HG02763 (cell line): ENCODE measurements at regions not wholly inside any gene's neighbourhood (a gene's known extent, or its start where the extent isn't known, plus 50 kb on each side); places are given as distances from the start of the nearest gene placed in this dataset.

Source experiments
- ATAC-seq: cut with Tn5 transposase; IDR thresholded peaks from one replicate; pipeline ENCODE4 v1.9.1; 2021; ENCODE audit warnings: mild to moderate bottlenecking, moderate library complexity; ENCODE audit not compliant: unreplicated experiment

DNA sequence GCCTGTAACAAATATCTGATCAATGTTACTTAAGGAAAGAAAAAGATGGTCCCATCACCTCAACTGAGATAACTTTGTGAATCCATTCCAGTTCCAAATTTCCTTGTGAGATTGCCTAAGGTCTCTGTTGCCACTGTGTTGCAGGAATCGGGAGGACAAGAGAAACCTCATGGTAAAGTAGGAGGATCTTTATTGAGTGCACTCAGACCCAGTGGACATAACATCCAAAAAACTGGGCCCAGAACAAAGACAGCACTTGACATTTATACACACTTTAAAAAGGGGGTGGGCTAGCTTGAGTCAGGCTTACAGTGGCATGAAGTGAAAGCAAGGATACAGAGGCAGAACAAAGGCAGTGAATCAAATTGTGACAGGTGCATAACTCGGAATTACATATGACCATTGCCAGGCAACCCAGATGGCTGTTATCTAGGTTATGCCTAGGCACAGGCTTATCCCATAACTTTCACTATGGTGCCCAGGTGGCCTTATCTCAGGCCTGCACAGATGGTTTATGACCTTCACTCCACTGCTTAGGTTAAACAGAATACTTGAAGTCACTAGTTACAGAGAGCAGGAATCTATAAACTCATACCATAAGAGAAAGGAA is 459.4 kb upstream of the PCDH20 start:
- no peak for ATAC-seq

DNA sequence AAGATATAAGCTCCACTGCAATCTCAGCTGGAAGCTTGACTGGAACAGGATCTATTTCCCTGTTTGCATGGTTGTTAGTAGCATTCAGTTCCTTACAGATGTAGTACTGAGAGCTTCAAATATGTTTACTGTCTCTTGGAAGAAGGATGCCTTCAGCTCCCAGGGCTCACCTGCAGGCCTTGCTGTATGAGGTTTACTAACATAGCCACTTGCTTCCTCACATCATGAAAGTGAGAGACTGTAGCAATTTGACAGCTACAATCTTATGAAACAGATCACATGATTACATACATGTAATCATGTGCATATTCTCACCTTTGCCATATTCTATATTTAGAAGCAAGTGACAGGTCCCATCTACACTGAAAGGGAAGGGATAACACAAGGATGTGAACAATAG is 458.1 kb upstream of the PCDH20 start:
- no peak for ATAC-seq

DNA sequence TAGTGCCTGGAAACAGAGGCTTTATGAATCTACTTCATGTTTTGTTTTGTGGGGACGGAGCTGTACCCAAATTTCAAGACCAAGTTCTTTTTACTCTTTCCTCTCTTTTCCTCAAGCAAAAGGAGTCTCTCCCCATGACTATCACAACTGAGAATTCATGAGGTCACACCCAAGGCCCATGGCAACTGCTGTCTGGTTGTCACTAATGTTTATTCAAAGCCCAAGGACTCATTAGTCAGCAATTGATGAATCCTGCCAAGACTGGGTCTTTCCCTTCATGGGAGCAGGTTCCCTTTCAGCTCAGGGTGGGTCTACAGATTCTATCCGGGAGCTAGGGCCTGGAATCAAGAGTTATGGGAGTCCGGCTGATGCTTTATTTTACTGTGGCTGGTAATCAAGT is 441.5 kb upstream of the PCDH20 start:
- no peak for ATAC-seq

DNA sequence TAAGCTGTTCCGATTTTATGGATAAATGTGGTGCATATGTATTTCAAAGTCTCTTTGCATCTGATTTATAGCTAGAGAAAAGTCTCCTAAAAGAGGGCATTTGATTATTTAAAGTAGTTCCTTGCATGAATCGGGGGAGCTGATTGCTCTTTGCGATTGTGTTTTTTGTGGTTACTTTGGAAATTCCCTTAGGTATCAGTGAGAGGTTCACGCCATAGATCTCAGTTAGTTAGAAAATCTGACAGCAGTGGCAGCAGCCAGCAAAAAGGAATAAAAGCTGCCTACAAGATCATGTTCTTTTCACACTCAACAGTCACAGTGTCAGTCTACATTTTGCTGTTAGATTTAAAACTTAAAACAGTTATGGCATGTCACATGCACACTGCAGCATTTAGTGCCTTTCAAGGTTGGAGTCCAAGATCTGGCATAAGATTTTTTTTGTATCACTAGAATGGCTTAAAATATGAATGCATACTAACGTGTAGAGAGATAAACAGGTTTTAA is 436.5 kb upstream of the PCDH20 start:
- no peak for ATAC-seq

DNA sequence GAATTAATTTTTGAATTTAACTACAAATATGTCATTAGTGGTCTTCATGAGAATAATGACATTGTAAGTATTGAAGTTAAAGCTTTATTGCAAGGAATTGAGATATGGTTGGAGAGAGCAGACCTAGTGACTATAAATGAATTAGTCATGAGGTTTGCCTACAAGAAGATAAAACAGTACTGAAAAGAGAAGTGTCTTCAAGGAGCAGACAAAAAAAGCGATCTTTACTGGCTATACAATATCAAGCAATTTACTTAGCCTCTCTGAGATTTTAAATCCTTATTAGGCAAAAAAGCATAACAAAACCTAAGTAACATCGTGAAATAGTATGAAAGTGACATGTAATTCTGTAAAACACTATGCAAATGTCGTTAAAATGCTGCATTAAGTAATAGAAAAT is 435.1 kb upstream of the PCDH20 start:
- no peak for ATAC-seq

DNA sequence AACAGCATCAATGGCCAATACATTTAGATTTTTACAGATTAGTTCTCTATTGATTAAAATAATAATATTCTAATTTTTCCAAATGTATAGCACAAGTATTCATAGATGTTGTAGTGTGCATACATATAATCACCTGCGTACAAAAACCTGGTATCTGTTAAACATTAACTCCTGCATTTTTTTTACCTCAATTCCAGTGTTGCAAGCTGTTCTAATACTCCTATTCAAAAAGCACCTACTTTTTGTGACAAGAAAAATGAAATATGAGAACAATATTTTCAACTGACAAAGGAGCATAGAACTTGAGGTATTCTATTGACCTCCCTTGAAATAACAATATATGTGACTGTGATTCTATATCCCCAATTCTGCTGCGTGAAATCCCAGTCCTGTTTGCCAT is 422.9 kb upstream of the PCDH20 start:
- ATAC-seq, result no peak

DNA sequence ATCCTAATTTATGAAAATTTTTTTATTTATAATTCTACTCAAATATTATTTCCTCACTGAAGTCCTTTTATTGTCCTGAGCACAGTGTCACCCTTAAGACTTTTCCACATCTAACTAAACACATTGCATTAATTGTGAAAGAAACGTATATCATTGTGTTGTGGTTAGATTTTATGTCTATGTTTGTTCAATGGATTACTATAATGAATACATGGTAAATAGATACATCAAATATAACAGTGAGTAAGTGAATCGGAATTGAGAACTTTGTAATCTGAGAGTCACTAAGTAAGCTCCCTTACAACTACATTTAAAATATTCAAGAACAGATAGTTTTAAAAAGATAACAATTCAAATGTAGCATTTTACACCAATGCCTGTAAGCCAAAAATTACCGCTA is 417.6 kb upstream of the PCDH20 start:
- ATAC-seq, result no peak

DNA sequence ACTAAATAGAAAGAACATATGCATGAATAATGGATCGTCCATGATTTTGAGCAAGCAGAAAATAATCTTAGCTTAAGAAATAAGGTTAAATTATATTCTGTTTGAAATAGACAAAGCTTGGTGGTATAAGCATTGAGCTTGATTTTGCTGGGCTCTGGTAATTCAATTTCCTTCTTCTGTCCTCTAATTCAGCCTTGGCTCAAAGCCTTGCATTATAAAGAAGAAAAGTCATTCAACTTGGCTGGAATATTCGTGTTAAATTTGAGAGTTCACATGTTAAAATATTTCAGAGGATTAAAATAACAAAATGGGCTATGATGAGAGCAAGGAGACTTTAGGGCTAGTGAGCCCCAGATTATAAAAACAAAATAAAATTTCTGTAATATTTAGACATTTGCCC is 415.4 kb upstream of the PCDH20 start:
- ATAC-seq, result no peak

DNA sequence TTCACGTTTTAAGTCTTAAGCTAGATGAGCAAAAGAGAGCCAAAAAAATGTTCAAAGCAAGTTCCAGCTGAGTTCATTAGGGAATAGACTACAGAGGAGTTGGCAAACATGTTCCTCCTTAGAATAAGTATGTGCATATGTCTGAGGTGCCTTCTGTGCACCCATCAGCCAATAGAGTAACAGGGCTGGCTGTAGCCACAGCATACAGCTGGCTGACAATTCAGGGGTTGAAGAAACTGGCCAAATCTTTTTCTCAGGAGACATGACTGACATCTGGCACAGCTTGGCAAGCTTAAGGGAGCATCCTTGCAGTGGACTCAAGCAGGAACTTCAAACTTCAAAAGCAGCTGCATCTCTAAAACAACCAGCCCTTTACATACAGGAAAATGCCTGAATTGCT is 414.8 kb upstream of the PCDH20 start:
- no peak for ATAC-seq

DNA sequence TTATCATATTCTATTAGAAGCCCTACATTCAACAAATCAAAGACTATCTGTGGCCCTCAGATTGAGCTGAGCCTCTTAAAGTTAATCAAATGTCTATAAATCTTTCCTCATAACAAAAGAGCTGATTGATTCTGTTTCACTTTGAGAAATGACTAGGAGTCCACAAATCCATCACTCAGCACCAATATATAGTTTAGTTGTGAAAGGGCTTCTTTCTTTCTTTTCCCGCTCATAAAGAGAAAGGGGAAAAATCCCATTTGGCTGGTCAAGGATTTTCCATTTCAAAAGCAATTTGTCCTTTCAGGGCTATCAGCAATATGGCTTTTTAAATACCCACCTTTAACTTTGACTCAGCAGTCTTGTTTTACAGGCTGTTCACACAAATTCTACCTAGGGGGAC is 408.5 kb upstream of the PCDH20 start:
- ATAC-seq, result no peak

DNA sequence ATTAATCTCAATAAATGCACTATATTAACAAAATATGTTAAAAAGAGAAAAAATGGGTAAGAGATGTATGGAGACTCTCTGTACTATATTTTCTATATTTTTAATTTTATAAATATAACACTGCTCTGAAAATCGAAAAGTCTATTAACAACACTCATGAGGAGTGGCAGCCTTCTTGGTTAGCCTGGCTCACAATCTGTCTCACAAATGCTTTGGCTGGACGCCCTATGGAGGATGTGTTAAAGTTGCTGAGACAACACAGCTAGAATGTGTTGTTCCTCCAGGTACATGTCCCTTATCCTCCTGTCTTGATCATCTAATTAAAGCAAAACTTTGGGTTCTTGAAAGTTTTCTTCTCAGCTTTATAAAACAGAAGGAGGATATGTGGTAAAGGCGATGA is 396.6 kb upstream of the PCDH20 start:
- ATAC-seq, result no peak

DNA sequence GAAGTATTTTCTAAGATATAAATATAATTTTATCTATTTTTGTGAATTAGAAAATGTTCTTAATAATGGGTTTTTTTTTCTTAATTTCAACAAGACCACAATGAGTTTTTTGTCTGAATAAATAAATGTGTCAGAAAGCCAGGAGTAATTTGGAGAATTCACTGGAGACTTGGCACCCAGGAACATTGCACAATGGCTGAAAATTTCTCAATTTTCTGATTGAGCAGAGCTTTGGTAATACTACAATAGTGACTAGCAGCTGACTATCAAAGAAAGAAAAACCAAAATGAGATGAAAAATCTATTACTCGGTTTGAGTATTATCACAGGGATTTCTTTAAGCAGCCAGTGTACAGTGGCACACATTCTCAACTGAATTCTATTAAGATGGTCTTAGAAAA is 394.4 kb upstream of the PCDH20 start:
- ATAC-seq, result no peak

DNA sequence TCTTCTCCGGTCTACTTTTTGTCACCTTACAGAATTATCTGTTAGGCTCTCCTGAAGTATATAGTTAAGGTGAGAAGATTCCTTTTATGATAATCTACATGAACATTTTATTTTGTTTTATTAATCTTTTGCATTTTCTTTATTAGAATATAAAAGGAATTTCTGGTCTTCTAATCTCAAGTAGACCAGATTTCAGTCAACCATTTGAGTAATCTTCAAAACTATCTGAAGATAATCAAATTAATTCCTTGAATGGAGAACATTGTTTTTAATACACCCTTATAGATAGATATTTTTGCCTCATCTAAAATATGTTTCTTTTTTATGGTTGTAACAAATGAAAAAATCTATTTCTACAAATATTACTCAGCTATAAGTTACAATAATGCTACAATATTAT is 381.7 kb upstream of the PCDH20 start:
- ATAC-seq, result no peak

DNA sequence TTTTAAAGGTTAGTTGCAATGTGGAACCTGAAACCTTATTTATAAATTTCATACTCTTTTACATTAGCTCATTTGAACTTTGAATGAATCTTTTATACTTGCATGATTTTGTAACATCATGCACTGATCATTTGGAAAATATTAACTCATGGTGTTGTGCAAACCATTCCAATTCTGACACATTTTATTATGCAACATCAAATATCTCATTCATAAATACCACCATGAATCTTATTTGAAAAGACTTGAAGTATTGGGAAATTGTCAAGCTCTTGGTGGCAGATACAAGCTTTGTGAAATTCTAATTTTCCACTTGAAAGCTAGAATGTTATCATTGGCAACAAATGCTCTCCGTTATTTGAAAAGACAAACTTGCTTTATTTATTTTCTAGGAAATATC is 379.9 kb upstream of the PCDH20 start:
- no peak for ATAC-seq

DNA sequence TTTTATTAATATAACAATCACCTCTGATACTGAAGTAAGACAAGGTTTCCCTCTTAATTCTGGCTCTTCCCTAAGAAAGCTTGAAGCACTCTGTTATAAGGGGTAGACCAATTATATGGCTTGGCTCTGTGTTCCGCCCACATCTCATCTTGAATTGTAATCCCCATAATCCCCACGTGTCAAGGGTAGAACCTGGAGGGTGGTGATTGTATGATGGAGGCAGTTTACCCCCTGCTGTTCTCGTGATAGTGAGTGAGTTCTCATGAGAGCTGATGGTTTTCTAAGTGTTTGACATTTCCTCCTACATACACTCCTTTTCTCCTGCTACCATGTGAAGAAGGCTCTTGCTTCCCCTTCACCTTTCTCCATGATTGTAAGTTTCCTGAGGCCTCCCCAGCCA is 363.8 kb upstream of the PCDH20 start:
- ATAC-seq, result no peak

DNA sequence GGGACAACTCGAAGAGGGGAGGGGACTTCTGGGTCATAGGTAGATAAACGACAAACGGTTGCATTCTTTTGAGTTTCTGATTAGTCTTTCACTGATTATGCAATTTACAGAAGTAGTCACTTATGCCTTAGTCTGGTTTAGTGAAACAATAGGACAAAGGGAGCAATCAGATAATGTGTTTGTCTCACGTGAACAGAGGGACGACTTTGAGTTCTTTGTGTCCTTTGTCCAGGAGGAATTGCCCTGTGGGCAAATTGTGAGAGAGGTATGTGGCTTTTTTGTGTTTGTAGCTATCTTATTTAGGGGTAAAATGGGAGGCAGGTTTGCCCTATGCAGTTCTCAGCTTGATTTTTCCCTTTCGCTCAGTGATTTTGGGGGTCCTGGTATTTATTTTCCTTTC is 362.9 kb upstream of the PCDH20 start:
- no peak for ATAC-seq

DNA sequence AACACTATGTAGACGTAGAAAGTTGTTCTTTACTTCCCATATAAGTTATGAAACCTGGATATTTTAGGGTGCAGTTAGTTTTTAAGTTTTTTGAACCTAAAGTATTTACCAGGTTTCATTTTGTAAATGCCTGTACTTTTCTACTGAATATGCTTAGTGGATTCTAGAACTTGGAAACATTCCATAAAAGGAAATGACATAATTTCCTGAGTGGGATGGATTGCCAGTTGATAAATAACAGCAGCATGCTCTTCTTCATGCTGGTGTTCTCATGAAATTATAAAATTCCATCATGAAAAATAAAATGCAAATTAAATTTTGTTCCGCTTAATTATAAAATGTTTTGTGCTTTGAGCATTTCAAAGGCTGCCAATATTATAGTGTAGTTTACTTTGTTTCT is 362.2 kb upstream of the PCDH20 start:
- ATAC-seq, result no peak

DNA sequence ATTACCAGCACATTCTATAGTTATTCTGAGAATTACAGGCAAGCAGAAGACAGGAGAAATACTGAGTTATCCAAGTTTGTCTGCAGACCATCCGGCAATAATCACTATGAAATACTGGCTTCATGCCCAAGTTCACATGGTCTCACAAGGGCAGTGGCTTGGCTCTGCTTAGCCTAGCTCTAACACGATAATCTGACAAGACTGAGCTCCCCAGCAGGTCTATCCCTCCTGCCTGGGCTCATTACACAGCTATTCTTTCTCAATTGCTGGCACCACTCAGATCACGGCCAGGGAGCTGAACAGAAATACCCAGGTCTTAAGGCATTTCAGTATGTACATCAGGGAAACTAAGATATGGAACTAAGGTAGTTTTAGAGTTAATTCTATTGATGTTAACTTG is 361.6 kb upstream of the PCDH20 start:
- ATAC-seq, result no peak

DNA sequence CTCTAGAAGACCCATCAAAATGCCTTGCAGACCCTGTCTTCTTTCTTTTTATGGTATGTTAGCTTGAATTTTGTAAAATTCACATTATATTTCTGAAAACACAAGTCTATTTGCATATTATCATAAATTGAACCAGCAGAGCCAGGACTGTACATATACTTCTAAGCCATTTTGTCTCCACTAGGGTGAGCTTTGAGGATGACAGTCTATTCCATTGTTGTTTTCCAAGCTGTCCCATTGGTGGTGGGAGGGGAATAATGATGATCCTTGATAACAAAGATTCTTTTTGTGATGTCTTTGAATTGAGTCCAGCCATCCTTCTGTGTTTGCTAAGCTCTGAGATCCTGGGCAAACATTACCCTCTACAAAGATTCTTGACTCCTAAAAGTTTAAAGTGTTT is 359.3 kb upstream of the PCDH20 start:
- no peak for ATAC-seq

DNA sequence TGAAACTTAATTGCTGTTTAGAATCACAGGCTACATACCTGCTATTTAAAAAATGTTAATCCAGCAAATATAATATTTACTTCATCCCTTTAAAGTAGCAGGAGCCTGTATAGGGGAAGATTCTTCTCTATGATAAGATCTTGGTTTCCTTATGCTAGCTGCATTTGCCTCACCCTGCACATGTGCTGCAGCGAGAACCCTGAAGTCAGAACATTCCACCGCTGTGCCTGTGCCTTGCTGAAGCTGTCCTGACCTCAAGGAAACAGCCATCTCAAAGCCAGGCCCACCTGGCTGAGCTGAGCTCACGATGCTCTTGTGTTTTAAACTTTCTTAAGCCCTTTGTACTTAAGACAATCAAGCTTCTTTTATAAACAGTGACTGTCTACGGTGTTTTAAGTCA is 355.0 kb upstream of the PCDH20 start:
- no peak for ATAC-seq

DNA sequence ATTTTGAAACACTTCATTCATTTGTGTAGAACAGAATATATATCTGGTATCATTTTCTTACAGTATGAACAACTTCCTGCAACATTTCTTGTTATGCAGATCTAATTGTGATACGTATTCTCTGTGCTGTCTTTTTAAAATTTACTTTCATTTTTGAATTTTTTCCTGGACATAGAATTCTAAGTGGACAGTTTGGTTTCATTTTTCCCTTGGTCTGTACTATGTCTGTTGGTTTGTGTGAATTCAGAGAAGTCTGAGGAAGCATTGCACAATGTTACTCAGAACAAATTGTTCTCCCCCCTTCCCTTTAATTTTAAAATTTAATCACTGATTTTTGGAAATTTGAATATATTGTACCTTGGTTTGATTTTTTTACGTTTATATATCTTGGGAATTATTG is 352.5 kb upstream of the PCDH20 start:
- ATAC-seq, result no peak

DNA sequence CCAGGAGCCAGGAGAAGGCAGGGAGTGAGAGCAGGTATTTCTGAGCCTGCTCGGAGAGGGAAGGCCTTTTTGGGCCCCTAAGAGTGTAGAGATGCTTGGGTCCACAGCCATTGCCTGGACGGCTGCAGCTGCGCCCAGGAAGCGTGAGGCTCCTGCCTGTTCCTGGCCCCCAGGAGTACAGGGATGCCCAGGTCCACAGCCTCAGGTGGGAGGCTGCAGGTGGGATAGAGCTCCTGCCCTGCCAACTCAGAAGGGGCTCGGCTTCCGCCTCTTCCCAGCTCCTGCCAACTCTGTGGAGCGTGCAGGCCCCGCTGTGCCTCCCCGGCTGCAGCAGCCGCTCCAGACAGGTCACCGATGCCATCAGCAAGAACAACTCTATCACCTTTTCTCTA is 351.0 kb upstream of the PCDH20 start:
- ATAC-seq, result no peak

DNA sequence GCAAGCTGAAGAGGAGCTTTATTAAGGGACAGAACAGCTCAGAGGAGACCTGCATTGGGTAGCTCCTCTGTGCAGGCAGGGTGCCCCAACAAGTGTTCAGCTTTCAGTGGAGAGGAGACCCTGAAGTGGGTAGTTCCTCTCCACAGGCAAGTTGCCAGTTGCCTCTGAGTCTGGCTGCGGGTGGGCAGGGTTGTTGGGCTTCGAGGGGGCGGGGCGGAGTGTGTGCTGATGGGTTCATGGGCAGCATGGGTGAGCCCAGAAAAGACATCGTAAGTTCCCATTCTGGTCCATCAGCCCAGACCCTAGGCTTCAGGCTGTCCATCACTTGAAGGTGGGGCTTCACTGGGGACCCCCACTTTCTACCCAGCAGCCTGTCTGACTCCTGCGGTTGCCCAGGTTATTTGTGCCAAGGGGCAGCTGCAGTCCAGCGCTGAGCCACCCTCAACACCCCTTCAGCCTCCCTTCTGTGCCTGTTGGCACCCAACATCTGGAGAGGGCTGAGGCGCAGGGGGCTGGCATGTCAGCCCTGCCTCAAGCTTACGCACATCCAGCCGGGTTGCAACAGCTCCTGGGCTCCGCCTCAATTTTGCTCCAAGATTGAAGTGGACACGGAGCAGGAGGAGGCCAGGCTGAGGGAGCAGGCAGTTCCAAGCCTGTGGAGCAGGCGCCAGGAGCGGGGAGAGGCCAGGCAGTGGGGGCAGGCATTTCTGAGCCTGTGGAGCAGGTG is 350.5 kb upstream of the PCDH20 start:
- no peak for ATAC-seq
